ENCODE measurements at regions not wholly inside any gene's neighbourhood (a gene's known extent, or its start where the extent isn't known, plus 50 kb on each side); places are given as distances from the start of the nearest gene placed in this dataset.

GRCh38 chr10:64210211-64210610 is 689.0 kb downstream of the REEP3 start:
- no peak for TF ChIP-seq EZH2 (IDR thresholded peaks at IDR 0.05; ENCODE audit: borderline replicate concordance, low read length)
- TF ChIP-seq, protein P1, sequence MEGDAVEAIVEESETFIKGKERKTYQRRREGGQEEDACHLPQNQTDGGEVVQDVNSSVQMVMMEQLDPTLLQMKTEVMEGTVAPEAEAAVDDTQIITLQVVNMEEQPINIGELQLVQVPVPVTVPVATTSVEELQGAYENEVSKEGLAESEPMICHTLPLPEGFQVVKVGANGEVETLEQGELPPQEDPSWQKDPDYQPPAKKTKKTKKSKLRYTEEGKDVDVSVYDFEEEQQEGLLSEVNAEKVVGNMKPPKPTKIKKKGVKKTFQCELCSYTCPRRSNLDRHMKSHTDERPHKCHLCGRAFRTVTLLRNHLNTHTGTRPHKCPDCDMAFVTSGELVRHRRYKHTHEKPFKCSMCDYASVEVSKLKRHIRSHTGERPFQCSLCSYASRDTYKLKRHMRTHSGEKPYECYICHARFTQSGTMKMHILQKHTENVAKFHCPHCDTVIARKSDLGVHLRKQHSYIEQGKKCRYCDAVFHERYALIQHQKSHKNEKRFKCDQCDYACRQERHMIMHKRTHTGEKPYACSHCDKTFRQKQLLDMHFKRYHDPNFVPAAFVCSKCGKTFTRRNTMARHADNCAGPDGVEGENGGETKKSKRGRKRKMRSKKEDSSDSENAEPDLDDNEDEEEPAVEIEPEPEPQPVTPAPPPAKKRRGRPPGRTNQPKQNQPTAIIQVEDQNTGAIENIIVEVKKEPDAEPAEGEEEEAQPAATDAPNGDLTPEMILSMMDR (IDR thresholded peaks at IDR 0.05; ENCODE audit: low read length): no peak
